ENCODE measurements at regions not wholly inside any gene's neighbourhood (a gene's known extent, or its start where the extent isn't known, plus 50 kb on each side); places are given as distances from the start of the nearest gene placed in this dataset.

DNA sequence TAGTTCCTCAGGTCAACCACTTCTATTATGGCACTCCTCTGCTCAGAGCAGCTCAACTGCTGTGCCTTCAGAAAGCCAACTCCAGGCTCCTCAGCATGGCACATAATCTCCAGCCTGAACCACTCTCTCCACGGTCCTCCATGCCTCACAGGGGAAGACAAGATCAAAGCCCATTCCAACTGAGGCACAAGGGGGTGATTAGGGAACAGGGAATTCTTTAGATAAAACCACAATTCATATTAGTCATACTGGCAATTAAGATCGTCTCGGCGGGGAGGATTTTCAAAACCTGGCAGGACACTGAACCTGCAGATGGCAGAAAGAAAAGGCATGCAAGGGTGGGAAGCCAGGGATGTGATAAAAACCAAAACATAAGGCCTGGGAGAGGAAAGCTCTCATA lies 361.6 kb downstream of the FGFR2 start:
- H3K4me3 ChIP-seq (ENCODE audit: low read depth, low read length) = no peak overlapping the region
- no peaks in the 10 kb centered on the region for H3K4me1 ChIP-seq (ENCODE audit: insufficient read depth)
- H3K36me3 ChIP-seq (ENCODE audit: insufficient read depth) = no peaks in the 10 kb centered on the region
- WGBS = 68% methylated on average over 4 of the region's 4 CpGs
- DNase-seq (ENCODE audit: extremely low spot score) = no peak
- no peak overlapping the region for H3K27ac ChIP-seq (ENCODE audit: low read depth)

DNA sequence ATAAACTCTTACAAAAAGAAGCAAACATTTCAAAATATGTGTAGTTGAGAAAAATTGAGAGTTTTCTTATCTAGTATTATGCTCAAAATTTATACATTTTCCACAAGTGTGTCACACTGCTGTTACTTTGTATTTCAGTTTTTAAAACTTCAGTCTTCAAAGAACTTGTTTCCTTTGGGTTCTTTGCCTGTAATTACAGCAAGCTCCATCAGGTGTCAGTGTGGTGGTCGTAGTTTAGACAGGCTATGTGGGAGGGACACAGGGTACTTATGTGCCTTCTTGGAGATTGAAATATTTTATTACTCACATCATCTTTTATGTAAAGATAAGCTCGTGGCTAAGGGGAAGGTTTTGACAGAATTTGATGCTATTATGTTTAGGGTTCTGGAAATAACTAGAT lies 360.5 kb downstream of the FGFR2 start:
- Histone ChIP-seq H3K36me3 (ENCODE audit: insufficient read depth) (no peaks in the 10 kb centered on the region), H3K4me1 (ENCODE audit: insufficient read depth) (no peaks in the 10 kb centered on the region), H3K27ac (ENCODE audit: low read depth) (no peak overlapping the region), H3K4me3 (ENCODE audit: low read depth, low read length) (no peak overlapping the region)
- no peak for DNase-seq (ENCODE audit: extremely low spot score)
- WGBS = 80% methylated on average over 2 of the region's 2 CpGs

DNA sequence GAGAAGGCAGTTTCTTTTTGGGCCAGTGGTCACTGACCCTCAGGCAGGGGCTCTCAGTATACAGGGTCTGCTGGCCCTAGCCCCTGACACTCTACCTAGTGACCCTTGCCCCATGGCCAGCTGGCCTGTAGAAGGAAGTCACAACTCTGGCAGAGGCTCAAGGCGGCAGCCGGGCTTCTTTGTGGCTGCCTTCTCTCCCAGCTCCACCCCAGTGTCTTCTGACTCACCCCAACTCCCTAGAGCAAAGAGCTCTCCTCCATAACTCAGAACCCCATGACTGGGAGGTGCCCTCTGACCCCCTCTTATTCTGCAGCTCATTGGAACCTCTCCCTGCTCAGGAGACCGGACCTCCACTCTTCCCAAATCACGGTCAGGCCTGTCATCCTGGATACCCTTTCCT lies 358.2 kb downstream of the FGFR2 start:
- H3K4me3 ChIP-seq (ENCODE audit: low read depth, low read length) = no peak overlapping the region
- WGBS = 79% methylated on average over 4 of the region's 4 CpGs
- DNase-seq (ENCODE audit: extremely low spot score) = no peak
- no peaks in the 10 kb centered on the region for H3K36me3 ChIP-seq (ENCODE audit: insufficient read depth)
- H3K27ac ChIP-seq (ENCODE audit: low read depth) = no peak overlapping the region
- no peaks in the 10 kb centered on the region for H3K4me1 ChIP-seq (ENCODE audit: insufficient read depth)

DNA sequence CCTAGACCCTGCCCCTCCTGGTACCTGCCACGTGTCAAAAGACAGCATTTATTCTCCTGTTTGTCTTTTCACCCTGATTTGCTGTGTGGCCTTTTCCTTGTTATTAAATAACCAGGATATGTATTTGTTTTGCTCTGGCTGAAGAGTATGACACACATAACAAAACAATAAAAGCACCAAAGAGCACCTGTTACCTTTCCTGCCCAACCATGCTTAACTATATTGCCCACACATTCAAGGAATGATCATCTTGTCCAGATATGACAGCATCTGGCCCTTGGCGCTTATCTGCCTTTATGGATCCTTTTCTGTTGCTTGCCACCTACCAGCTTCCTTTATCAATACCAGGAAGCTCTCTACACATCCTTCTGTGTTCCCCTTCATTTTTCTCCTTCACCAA lies 357.7 kb downstream of the FGFR2 start:
- no peak overlapping the region for H3K4me3 ChIP-seq (ENCODE audit: low read depth, low read length)
- WGBS = 83% methylated on average over 2 of the region's 2 CpGs

DNA sequence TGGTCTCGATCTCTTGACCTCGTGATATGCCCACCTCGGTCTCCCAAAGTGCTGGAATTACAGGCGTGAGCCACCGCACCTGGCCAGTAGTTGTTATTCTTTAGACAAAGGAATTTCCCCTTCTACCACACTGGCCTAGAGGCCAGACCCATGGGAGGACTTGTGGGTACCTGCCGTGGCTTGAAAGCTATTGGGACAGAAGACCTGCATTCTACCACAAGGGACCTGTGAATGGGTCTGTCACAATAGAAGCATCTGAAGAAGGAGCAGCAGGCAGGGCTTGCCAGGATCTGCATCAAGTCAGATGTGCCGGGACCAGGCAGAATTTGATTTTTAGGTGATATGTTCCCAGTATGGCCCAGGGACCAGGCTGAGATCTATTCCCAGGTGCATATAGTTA lies 356.9 kb downstream of the FGFR2 start:
- 91% methylated on average over 7 of the region's 7 CpGs for WGBS
- no peaks in the 10 kb centered on the region for H3K36me3 ChIP-seq (ENCODE audit: insufficient read depth)
- no peak overlapping the region for H3K4me3 ChIP-seq (ENCODE audit: low read depth, low read length)
- no peak for DNase-seq (ENCODE audit: extremely low spot score)
- no peaks in the 10 kb centered on the region for H3K4me1 ChIP-seq (ENCODE audit: insufficient read depth)
- no peak overlapping the region for H3K27ac ChIP-seq (ENCODE audit: low read depth)

More for the DNA sequence above, 357.7 kb downstream of the FGFR2 start:
- no peak for DNase-seq (ENCODE audit: extremely low spot score)
- H3K4me1 ChIP-seq (ENCODE audit: insufficient read depth) = no peaks in the 10 kb centered on the region
- no peaks in the 10 kb centered on the region for H3K36me3 ChIP-seq (ENCODE audit: insufficient read depth)
- no peak overlapping the region for H3K27ac ChIP-seq (ENCODE audit: low read depth)

DNA sequence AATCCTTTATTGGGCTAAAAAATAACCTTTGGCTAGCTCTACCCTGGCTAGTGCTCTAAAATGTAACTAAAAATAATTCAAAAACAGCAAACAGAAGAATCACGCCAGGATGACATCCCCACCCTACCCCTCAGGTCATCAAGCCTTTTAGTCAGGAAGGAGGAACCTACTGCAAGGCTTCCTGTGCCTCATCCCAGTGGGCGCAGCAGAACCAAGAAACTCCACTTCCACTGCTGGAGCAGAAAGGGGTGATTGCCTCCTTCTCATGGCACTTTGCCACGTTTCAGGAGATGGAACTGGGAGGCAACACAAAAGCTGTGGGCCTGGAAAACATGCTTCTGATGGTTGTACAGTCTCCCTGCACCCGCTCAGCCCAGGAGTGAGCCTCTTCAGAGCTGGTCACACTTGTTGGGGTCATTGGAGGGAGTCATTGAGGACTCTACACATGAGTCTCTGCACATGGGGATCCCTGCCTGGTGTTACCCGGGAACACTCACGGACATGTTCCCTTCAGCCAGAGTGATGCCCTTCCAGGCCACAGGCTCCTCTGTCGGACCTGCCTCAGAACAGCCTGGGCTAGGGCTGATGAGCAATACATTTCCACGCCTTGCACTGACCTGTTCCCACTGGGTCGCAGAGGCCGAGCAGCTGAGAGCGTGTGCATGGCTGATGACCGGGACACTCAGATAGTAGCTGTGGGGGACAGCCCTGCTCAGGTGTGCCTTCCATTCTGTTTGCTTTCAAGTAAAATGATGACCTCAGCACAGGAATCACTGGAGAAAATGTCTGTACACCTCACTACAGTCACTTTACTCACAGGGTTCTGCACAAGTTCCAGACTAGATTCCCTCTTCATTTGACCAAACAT lies 355.3 kb downstream of the FGFR2 start:
- Histone ChIP-seq H3K27ac (ENCODE audit: low read depth) (no peak overlapping the region), H3K36me3 (ENCODE audit: insufficient read depth) (no peaks in the 10 kb centered on the region), H3K4me1 (ENCODE audit: insufficient read depth) (no peaks in the 10 kb centered on the region), H3K4me3 (ENCODE audit: low read depth, low read length) (no peak overlapping the region)
- no peak for DNase-seq (ENCODE audit: extremely low spot score)
- WGBS = 84% methylated on average over 12 of the region's 12 CpGs

DNA sequence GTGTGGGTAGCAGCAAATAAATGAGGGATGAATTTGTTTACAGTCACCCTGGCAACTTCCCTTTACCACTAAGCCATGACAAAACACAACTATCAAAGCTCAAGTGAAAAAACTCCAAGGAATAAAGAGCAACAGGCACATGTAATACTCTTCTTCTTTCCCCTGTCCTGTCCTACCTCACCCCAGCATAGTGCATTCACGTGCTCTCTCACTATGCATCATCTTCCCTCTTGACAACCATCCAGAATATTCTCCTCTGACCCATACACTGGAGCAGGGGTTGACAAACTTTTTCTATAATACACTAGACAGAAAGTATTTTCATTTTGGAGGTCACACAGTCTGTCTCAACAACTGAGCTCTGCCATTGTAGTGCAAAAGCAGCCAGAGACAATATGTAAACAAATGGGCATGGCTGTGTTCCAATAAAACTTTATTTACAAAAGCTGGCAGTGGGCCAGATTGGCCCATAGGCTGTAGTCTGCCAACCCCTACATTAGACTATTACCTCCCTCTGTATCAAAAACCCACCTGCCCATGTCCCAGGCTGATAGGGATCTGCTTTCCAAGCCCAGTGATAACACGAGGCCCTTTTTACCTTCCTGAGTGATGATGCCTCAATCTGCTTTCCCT lies 354.5 kb downstream of the FGFR2 start:
- 63% methylated on average over 2 of the region's 2 CpGs for WGBS
- Histone ChIP-seq H3K4me3 (ENCODE audit: low read depth, low read length) (no peak overlapping the region), H3K4me1 (ENCODE audit: insufficient read depth) (no peaks in the 10 kb centered on the region), H3K27ac (ENCODE audit: low read depth) (no peak overlapping the region), H3K36me3 (ENCODE audit: insufficient read depth) (no peaks in the 10 kb centered on the region)
- DNase-seq (ENCODE audit: extremely low spot score) = no peak

DNA sequence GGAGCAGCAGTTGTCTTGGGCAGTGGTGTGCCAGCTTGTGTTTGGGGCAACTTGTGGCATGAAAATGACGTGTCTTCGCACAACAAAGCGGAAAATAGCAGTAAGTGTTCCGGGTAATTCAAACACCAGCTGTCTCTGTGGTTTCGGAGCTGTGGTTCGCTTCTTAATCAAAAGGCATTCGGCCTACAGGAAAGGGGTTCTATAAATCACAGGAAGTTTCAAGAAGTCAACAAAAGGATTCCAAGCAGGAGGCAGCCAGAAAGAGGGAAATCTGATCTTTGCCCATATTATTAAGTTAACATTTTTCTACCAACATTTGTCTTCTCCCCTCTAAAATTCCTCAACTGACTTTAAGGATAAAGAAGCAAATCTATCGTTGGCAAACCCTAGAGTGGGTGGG lies 353.4 kb downstream of the FGFR2 start:
- WGBS = 62% methylated on average over 8 of the region's 8 CpGs

DNA sequence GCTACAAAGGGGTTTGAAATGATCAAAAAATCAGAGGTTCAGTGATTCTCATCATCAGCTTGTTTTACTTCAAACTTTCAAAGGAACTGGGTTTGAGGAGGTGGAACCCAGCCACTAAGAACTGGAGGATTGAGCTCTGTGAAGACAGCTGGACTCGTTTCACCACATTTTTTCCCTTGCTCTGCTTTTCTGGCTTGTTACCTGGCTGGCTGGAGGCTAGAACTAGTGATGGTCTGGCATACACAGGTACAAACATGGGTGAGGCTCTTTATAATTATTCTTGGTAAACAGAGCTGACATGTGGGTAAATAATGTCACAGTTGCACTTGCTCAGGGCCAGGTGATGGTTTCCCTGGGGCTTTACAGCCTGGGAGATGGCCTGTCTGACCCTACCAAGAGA lies 352.5 kb downstream of the FGFR2 start:
- no peaks in the 10 kb centered on the region for H3K36me3 ChIP-seq (ENCODE audit: insufficient read depth)
- no peaks in the 10 kb centered on the region for H3K4me1 ChIP-seq (ENCODE audit: insufficient read depth)
- no peak overlapping the region for H3K27ac ChIP-seq (ENCODE audit: low read depth)
- no peak overlapping the region for H3K4me3 ChIP-seq (ENCODE audit: low read depth, low read length)
- 82% methylated on average over 1 of the region's 1 CpG for WGBS
- DNase-seq (ENCODE audit: extremely low spot score) = peak; percentile 78

More for the DNA sequence above, 353.4 kb downstream of the FGFR2 start:
- no peak for DNase-seq (ENCODE audit: extremely low spot score)
- peak overlapping the region; percentile 48 for H3K27ac ChIP-seq (ENCODE audit: low read depth)
- H3K4me3 ChIP-seq (ENCODE audit: low read depth, low read length) = no peak overlapping the region
- no peaks in the 10 kb centered on the region for H3K36me3 ChIP-seq (ENCODE audit: insufficient read depth)
- no peaks in the 10 kb centered on the region for H3K4me1 ChIP-seq (ENCODE audit: insufficient read depth)

DNA sequence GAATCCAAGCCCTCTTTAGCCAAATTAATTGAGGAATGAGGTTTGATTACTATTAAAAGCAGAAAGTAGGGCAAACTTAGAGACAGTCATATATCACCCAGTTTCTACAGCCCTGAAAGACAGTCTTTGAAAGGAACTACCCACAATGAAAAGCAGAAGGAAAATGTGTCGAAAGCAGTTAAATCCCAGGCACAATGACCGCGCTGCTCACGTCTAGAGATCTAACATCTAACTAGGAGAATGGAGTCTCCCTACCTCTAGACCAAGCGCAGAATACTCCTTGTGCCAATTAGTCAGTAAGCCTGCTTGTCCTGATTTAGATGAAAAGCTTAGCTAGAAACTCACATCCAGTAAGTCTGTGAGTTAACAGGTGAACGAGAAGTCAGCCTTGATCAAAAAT lies 350.0 kb downstream of the FGFR2 start:
- DNase-seq (ENCODE audit: extremely low spot score) = no peak
- Histone ChIP-seq H3K4me1 (ENCODE audit: insufficient read depth) (no peaks in the 10 kb centered on the region), H3K36me3 (ENCODE audit: insufficient read depth) (no peaks in the 10 kb centered on the region), H3K27ac (ENCODE audit: low read depth) (no peak overlapping the region), H3K4me3 (ENCODE audit: low read depth, low read length) (no peak overlapping the region)
- WGBS = 87% methylated on average over 6 of the region's 6 CpGs

DNA sequence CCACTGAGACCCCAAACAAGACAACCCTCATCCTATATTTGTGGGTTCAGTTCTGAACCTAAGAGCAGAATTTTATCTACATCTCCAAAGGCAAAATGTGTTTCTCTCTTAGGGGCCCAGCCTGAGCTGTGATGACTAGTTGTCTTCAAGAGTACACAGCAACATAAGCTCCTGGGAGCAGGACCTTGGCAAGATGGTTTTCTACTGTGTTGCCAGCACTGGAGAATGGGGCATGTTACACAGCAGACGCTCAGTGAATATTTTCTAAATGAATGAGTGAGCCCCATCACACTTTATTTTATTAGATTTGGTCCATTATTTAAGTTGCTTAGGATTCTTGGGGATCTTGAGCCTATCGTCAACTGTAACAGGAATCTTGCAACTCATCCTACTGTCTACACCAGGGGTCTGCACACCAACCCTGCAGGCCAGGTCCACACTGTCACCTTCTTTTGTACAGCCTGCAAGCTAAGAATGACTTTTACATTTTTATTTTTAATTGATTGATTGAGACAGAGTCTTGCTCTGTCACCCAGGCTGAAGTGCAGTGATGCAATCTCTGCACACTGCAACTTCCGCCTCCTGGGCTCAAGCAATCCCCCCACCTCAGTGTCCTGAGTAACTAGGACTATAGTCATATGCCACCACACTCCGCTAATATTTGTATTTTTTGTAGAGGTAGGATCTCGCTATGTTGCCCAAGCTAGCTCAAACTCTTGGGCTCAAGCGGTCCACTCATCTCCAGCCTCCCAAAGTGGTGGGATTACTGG lies 347.1 kb downstream of the FGFR2 start:
- no peak for DNase-seq (ENCODE audit: extremely low spot score)
- Histone ChIP-seq H3K4me3 (ENCODE audit: low read depth, low read length) (no peak overlapping the region), H3K27ac (ENCODE audit: low read depth) (no peak overlapping the region), H3K36me3 (ENCODE audit: insufficient read depth) (no peaks in the 10 kb centered on the region), H3K4me1 (ENCODE audit: insufficient read depth) (no peaks in the 10 kb centered on the region)
- WGBS = 98% methylated on average over 6 of the region's 6 CpGs

DNA sequence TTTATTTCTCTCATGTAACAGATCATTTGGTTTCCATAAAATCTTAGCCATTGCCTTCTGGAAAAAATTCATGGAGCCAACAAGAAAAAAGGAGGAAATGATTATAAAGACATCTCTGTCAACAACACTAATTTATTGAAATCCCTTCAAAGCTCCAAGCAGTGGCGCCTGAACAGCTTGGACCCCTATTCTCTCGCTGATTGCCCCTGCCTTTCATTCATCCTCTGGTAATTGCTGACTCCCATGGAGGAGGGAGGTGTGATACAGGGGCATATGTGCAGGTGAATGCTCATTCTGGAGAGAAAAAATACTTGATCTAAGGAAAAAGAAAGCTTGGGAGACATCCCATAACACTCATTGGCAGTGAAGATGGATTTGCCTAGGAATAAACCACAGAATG lies 345.5 kb downstream of the FGFR2 start:
- WGBS = 81% methylated on average over 2 of the region's 2 CpGs
- no peak for DNase-seq (ENCODE audit: extremely low spot score)
- no peaks in the 10 kb centered on the region for H3K4me1 ChIP-seq (ENCODE audit: insufficient read depth)

DNA sequence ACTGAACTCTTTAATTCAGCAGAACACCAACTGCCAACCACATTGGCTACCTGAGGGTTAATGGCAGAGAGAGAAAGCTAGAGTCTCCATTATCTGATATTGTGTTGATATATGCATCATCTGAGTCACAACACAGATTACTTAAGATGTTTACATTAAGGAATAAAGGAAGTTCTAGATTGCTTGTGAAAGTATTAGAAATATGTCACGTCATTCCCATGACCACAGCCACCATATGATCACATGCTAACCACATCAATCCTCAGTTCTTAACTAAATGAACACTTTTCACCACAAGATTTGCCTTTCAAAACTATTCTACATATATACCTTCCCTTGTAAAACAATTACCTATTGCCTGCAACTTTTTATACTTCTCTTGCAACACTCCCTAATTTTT lies 337.9 kb downstream of the FGFR2 start:
- Histone ChIP-seq H3K36me3 (ENCODE audit: insufficient read depth) (no peaks in the 10 kb centered on the region), H3K4me1 (ENCODE audit: insufficient read depth) (no peaks in the 10 kb centered on the region), H3K4me3 (ENCODE audit: low read depth, low read length) (no peak overlapping the region), H3K27ac (ENCODE audit: low read depth) (no peak overlapping the region)
- no peak for DNase-seq (ENCODE audit: extremely low spot score)
- 63% methylated on average over 1 of the region's 1 CpG for WGBS

More for the DNA sequence above, 345.5 kb downstream of the FGFR2 start:
- Histone ChIP-seq H3K27ac (ENCODE audit: low read depth) (no peak overlapping the region), H3K36me3 (ENCODE audit: insufficient read depth) (no peaks in the 10 kb centered on the region), H3K4me3 (ENCODE audit: low read depth, low read length) (no peak overlapping the region)

DNA sequence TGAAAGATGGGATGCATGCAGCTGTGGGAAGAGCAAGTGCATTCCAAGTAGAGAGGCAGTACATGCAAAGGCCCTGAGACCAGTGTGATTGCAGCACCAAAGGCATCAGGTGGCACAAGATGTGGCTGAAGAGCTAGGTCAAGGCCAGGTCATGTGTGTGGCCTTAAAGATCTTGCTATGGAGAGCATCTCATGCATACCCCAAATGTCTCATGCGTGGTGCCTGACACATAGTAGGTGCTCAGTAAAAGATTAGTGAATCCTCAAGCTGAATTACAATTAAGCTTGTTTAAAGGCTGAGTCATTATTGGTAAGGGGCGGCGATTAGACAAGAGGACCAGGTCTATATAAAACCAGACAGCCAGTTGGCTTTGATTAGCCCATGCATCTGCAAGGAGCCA lies 336.6 kb downstream of the FGFR2 start:
- H3K36me3 ChIP-seq (ENCODE audit: insufficient read depth) = no peaks in the 10 kb centered on the region
- H3K4me1 ChIP-seq (ENCODE audit: insufficient read depth) = no peaks in the 10 kb centered on the region
- no peak overlapping the region for H3K4me3 ChIP-seq (ENCODE audit: low read depth, low read length)
- WGBS = 98% methylated on average over 3 of the region's 3 CpGs
- no peak overlapping the region for H3K27ac ChIP-seq (ENCODE audit: low read depth)
- DNase-seq (ENCODE audit: extremely low spot score) = no peak
